WTC11 (cell line): ENCODE measurements at regions not wholly inside any gene's neighbourhood (a gene's known extent, or its start where the extent isn't known, plus 50 kb on each side); places are given as distances from the start of the nearest gene placed in this dataset.
A peak's percentile ranks its signal among the peaks of the same experiment; 100 is the strongest.

ENCODE experiments used
- ATAC-seq: fragments of 200-7000 bp; cut with Tn5 transposase; 2 replicates; pipeline ENCODE4 v1.10.0; 2021; ENCODE audit warnings: mild to moderate bottlenecking, moderate library complexity
- CTCF ChIA-PET: fragments of 300-600 bp; sonication (Branson Sonifier 250); formaldehyde crosslinking; loops from one replicate; lab custom pipeline; 2021; ENCODE audit warnings: antibody characterized with exemption; lab: Charles Lee
- POLR2A ChIA-PET: fragments of 350-600 bp; sonication (Branson Sonifier 250); formaldehyde crosslinking; loops from one replicate; lab custom pipeline; 2021; ENCODE audit warnings: antibody characterized with exemption; lab: Charles Lee
- DNase-seq: peaks from one replicate; pipeline ENCODE4 v3.0.0; 2021; ENCODE audit warnings: low spot score
- H3K27ac Mint-ChIP-seq: 2 replicates; pipeline ENCODE4 v1.8.0; 2021; ENCODE audit warnings: mixed read lengths
- H3K27me3 Mint-ChIP-seq: 2 replicates; pipeline ENCODE4 v1.8.0; 2021; ENCODE audit warnings: low read depth, mild to moderate bottlenecking, moderate library complexity, mixed read lengths
- H3K36me3 Mint-ChIP-seq: 2 replicates; pipeline ENCODE4 v1.8.0; 2021; ENCODE audit warnings: mixed read lengths
- H3K4me1 Mint-ChIP-seq: 2 replicates; pipeline ENCODE4 v1.8.0; 2022; ENCODE audit warnings: mixed read lengths
- H3K4me3 Mint-ChIP-seq: 2 replicates; pipeline ENCODE4 v1.8.0; 2021; ENCODE audit warnings: mild to moderate bottlenecking, moderate library complexity, mixed read lengths
- H3K9me3 Mint-ChIP-seq: 2 replicates; pipeline ENCODE4 v1.8.0; 2021; ENCODE audit warnings: mixed read lengths
- ATF1 ChIP-seq: sonication (generic); formaldehyde crosslinking; IDR thresholded peaks from 2 replicates; pipeline ENCODE4 v1.8.1; 2023; ENCODE audit warnings: mild to moderate bottlenecking, moderate library complexity, missing genetic modification reagents
- ATF2 ChIP-seq: sonication (generic); formaldehyde crosslinking; IDR thresholded peaks from 2 replicates; pipeline ENCODE4 v1.8.1; 2022; ENCODE audit warnings: low read depth, missing genetic modification reagents, borderline replicate concordance
- CTCF ChIP-seq: fragments of 200-600 bp; IDR thresholded peaks from 2 replicates; pipeline ENCODE4 v1.8.0; 2022; ENCODE audit warnings: antibody characterized with exemption
- ERG ChIP-seq: fragments of 250-450 bp; sonication (Bioruptor Pico); IDR thresholded peaks from 2 replicates; pipeline ENCODE4 v1.8.0; 2021; ENCODE audit warnings: mild to moderate bottlenecking
- ESRRA ChIP-seq: sonication (generic); formaldehyde crosslinking; IDR thresholded peaks from 2 replicates; pipeline ENCODE4 v1.8.1; 2022; ENCODE audit warnings: mild to moderate bottlenecking, missing genetic modification reagents, borderline replicate concordance
- FOXJ3 ChIP-seq: sonication (generic); formaldehyde crosslinking; IDR thresholded peaks from 2 replicates; pipeline ENCODE4 v1.9.0; 2021; ENCODE audit warnings: missing genetic modification reagents, mild to moderate bottlenecking, borderline replicate concordance
- JAZF1 ChIP-seq: fragments of 250-450 bp; sonication (Bioruptor Pico); IDR thresholded peaks from 2 replicates; pipeline ENCODE4 v1.9.0; 2021; ENCODE audit warnings: moderate library complexity, mild to moderate bottlenecking, inconsistent platforms
- MLX ChIP-seq: sonication (generic); formaldehyde crosslinking; IDR thresholded peaks from 2 replicates; pipeline ENCODE4 v1.8.1; 2023; ENCODE audit warnings: mild to moderate bottlenecking, missing genetic modification reagents, moderate library complexity
- NFE2L1 ChIP-seq: sonication (generic); formaldehyde crosslinking; IDR thresholded peaks from 2 replicates; pipeline ENCODE4 v1.8.1; 2023; ENCODE audit warnings: missing genetic modification reagents
- NR1H2 ChIP-seq: sonication (generic); formaldehyde crosslinking; IDR thresholded peaks from 2 replicates; pipeline ENCODE4 v1.9.0; 2021; ENCODE audit warnings: mild to moderate bottlenecking, moderate library complexity, missing genetic modification reagents
- PRDM15 ChIP-seq: sonication (generic); formaldehyde crosslinking; IDR thresholded peaks from 2 replicates; pipeline ENCODE4 v1.8.0; 2022; ENCODE audit warnings: missing genetic modification reagents
- PREB ChIP-seq: sonication (generic); formaldehyde crosslinking; IDR thresholded peaks from 2 replicates; pipeline ENCODE4 v1.8.1; 2022; ENCODE audit warnings: mild to moderate bottlenecking, missing genetic modification reagents, moderate library complexity, borderline replicate concordance
- PRRX2 ChIP-seq: fragments of 250-450 bp; sonication (Bioruptor Pico); IDR thresholded peaks from 2 replicates; pipeline ENCODE4 v1.8.0; 2021; ENCODE audit warnings: mild to moderate bottlenecking
- RELA ChIP-seq: sonication (generic); formaldehyde crosslinking; IDR thresholded peaks from 2 replicates; pipeline ENCODE4 v1.8.1; 2022; ENCODE audit warnings: missing genetic modification reagents, mild to moderate bottlenecking, borderline replicate concordance
- SMAD4 ChIP-seq: sonication (generic); formaldehyde crosslinking; IDR thresholded peaks from 2 replicates; pipeline ENCODE4 v1.8.0; 2022; ENCODE audit warnings: mild to moderate bottlenecking, missing genetic modification reagents
- TCF7 ChIP-seq: sonication (generic); formaldehyde crosslinking; IDR thresholded peaks from 2 replicates; pipeline ENCODE4 v1.8.0; 2022; ENCODE audit warnings: mild to moderate bottlenecking, low read depth, missing genetic modification reagents, moderate library complexity
- ZNF232 ChIP-seq: sonication (generic); formaldehyde crosslinking; IDR thresholded peaks from 2 replicates; pipeline ENCODE4 v1.8.0; 2022; ENCODE audit warnings: mild to moderate bottlenecking, missing genetic modification reagents
- ZNF416 ChIP-seq: fragments of 250-450 bp; sonication (Bioruptor Pico); IDR thresholded peaks from 2 replicates; pipeline ENCODE4 v1.9.0; 2021; ENCODE audit warnings: mild to moderate bottlenecking, inconsistent platforms
- ZNF532 ChIP-seq: fragments of 250-450 bp; sonication (Bioruptor Pico); IDR thresholded peaks from 2 replicates; pipeline ENCODE4 v1.9.0; 2021; ENCODE audit warnings: mild to moderate bottlenecking, borderline replicate concordance

GRCh38 chr18:37624318-37624717 lies 58.7 kb upstream of the CELF4 start (continued):
- TF ChIP-seq PRDM15 (CRISPR knock-in tag) (no peak), MLX (CRISPR knock-in tag) (no peak), ESRRA (no peak), ATF2 (CRISPR knock-in tag) (no peak), ATF1 (CRISPR knock-in tag) (no peak), JAZF1 (CRISPR knock-in tag) (no peak), TCF7 (no peak), CTCF (no peak), SMAD4 (CRISPR knock-in tag) (no peak)

- ChIA-PET POLR2A (no interaction called here), CTCF (no interaction called here)
- peaks cover 20% of the 10 kb centered on the region for H3K27me3 Mint-ChIP-seq
- peaks cover 21% of the 10 kb centered on the region for H3K9me3 Mint-ChIP-seq
- no peak for DNase-seq
- H3K27ac Mint-ChIP-seq, result no peak overlapping the region
- no peak overlapping the region for H3K4me3 Mint-ChIP-seq
- peak; percentile 63 for ATAC-seq
- H3K36me3 Mint-ChIP-seq, result no peaks in the 10 kb centered on the region
- peaks cover 19% of the 10 kb centered on the region for H3K4me1 Mint-ChIP-seq
- TF ChIP-seq CTCF (no peak), ZNF416 (CRISPR knock-in tag) (no peak), RELA (CRISPR knock-in tag) (no peak), FOXJ3 (CRISPR knock-in tag) (no peak), PREB (no peak), NFE2L1 (CRISPR knock-in tag) (no peak), PRRX2 (no peak), ESRRA (no peak), NR1H2 (CRISPR knock-in tag) (no peak), ZNF232 (CRISPR knock-in tag) (no peak), ERG (no peak), SMAD4 (CRISPR knock-in tag) (no peak), ZNF532 (CRISPR knock-in tag) (no peak)
Observed at GRCh38 chr18:37619964-37620363, 54.4 kb upstream of the CELF4 start.
